ENCODE measurements at regions not wholly inside any gene's neighbourhood (a gene's known extent, or its start where the extent isn't known, plus 50 kb on each side); places are given as distances from the start of the nearest gene placed in this dataset.

- TF ChIP-seq CTCF (IDR thresholded peaks at IDR 0.05; ENCODE audit: low read depth, low read length) (no peak), MYC (IDR thresholded peaks at IDR 0.05; ENCODE audit: low read depth, low read length) (no peak), POLR2A (IDR thresholded peaks at IDR 0.05; ENCODE audit: extremely low read depth, insufficient read length) (no peak)
Measured at GRCh38 chr19:28898249-28898648, 314.7 kb downstream of the UQCRFS1 start.
